ENCODE measurements at regions not wholly inside any gene's neighbourhood (a gene's known extent, or its start where the extent isn't known, plus 50 kb on each side); places are given as distances from the start of the nearest gene placed in this dataset.

DNA sequence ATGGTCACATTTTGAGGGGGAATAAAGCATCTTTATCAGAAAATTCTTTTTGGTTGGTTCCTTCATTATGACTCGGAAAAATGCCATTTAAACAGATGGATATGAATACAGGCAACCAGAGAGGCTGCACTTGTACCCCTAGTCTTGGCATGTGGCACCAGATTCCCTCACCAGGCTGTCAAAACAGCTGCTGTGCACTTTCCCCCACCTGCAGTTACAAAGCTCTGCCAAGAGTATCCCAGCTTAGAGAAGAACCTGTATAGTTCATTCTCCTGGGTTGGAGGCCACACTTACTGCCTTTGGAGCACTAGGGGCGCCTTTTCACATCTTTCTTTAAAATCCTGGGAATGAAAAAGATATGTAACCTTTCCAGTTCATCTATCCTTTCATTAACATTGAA is 190.3 kb downstream of the KIF2B start:
- no peak overlapping the region for H3K9ac ChIP-seq (ENCODE audit: low read depth in 1 of 2, low read length in 2 of 2)
- no peaks in the 10 kb centered on the region for H3K36me3 ChIP-seq (ENCODE audit: control insufficient read depth in 4 of 4, insufficient read depth in 3 of 4, low read depth in 1 of 4, low read length in 3 of 4)
- H3K4me3 ChIP-seq (ENCODE audit: low read depth in 1 of 3, low read length in 3 of 3) = no peak overlapping the region
- H3K9me3 ChIP-seq (ENCODE audit: control insufficient read depth in 4 of 4, low read length in 3 of 4) = no peaks in the 10 kb centered on the region
- H3K27me3 ChIP-seq (ENCODE audit: control insufficient read depth in 4 of 4, insufficient read depth in 4 of 4, low read length in 3 of 4) = peaks cover 0 to 3% (median 0%) of the 10 kb centered on the region in 4 donors
- TF ChIP-seq HNF4A (conservative IDR thresholded peaks at IDR 0.05) (no peak), TAF1 (conservative IDR thresholded peaks at IDR 0.05) (no peak), JUND (IDR thresholded peaks at IDR 0.05) (no peak), RAD21 (IDR thresholded peaks at IDR 0.05) (no peak), FOXA2 (IDR thresholded peaks at IDR 0.05) (no peak), NR2F2 (IDR thresholded peaks at IDR 0.05) (no peak)
- TF ChIP-seq, protein P1, sequence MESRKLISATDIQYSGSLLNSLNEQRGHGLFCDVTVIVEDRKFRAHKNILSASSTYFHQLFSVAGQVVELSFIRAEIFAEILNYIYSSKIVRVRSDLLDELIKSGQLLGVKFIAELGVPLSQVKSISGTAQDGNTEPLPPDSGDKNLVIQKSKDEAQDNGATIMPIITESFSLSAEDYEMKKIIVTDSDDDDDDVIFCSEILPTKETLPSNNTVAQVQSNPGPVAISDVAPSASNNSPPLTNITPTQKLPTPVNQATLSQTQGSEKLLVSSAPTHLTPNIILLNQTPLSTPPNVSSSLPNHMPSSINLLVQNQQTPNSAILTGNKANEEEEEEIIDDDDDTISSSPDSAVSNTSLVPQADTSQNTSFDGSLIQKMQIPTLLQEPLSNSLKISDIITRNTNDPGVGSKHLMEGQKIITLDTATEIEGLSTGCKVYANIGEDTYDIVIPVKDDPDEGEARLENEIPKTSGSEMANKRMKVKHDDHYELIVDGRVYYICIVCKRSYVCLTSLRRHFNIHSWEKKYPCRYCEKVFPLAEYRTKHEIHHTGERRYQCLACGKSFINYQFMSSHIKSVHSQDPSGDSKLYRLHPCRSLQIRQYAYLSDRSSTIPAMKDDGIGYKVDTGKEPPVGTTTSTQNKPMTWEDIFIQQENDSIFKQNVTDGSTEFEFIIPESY (IDR thresholded peaks at IDR 0.05) = no peak
- H3K4me1 ChIP-seq (ENCODE audit: control insufficient read depth in 4 of 4, insufficient read depth in 4 of 4, low read length in 3 of 4) = peaks cover 0 to 6% (median 2%) of the 10 kb centered on the region in 4 donors
- 72% methylated on average over 2 of the region's 2 CpGs for WGBS
- DNase-seq (ENCODE audit: low spot score) = no peak
- no peak overlapping the region for H3K27ac ChIP-seq (ENCODE audit: low read depth in 1 of 2, low read length in 2 of 2)

DNA sequence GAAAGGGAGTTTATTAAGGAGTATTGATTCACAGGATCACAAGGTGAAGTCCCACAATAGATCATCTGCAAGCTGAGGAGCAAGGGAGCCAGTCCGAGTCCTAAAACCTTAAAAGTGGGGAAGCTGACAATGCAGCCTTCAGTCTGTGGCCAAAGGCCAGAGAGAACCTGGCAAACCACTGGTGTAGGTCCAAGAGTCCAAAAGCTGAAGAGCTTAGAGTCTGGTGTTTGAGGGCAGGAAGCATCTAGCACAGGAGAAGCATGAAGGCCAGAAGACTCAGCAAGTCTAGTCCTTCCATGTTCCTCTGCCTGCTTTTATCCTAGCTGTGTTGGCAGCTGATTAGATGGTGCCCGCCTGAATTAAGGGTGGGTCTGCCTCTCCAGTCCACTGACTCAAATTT is 193.0 kb downstream of the KIF2B start:
- H3K9ac ChIP-seq (ENCODE audit: low read depth in 1 of 2, low read length in 2 of 2) = no peak overlapping the region
- DNase-seq (ENCODE audit: low spot score) = no peak
- 57% methylated on average over 2 of the region's 2 CpGs for WGBS

DNA sequence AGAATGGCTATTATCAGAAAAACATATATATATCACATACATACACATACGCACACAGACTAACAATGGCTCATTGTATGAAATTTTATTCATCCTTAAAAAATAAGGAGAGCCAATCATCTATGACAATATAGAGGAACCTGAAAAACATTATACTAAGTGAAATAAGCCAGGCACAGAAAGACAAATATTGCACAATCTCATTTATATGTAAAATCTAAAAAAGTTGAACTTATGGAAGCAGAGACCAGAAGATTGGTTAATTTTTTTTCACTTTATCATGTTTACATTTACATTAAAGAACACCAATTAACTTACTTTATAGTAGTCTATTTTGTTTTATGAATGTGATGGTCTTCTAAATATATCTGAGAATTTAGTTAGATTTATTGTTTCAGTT is 198.7 kb downstream of the KIF2B start:
- Histone ChIP-seq H3K27ac (ENCODE audit: low read depth in 1 of 2, low read length in 2 of 2) (no peak overlapping the region), H3K4me1 (ENCODE audit: control insufficient read depth in 4 of 4, insufficient read depth in 4 of 4, low read length in 3 of 4) (no peaks in the 10 kb centered on the region), H3K36me3 (ENCODE audit: control insufficient read depth in 4 of 4, insufficient read depth in 3 of 4, low read depth in 1 of 4, low read length in 3 of 4) (no peaks in the 10 kb centered on the region), H3K27me3 (ENCODE audit: control insufficient read depth in 4 of 4, insufficient read depth in 4 of 4, low read length in 3 of 4) (no peaks in the 10 kb centered on the region), H3K4me3 (ENCODE audit: low read depth in 1 of 3, low read length in 3 of 3) (no peak overlapping the region), H3K9me3 (ENCODE audit: control insufficient read depth in 4 of 4, low read length in 3 of 4) (no peaks in the 10 kb centered on the region), H3K9ac (ENCODE audit: low read depth in 1 of 2, low read length in 2 of 2) (no peak overlapping the region)
- TF ChIP-seq HNF4G (IDR thresholded peaks at IDR 0.05) (no peak), RAD21 (IDR thresholded peaks at IDR 0.05) (no peak), TAF1 (conservative IDR thresholded peaks at IDR 0.05) (no peak), EGR1 (IDR thresholded peaks at IDR 0.05; ENCODE audit: low read depth in 2 of 2) (no peak), GABPA (IDR thresholded peaks at IDR 0.05 in 1 of 2, conservative IDR thresholded peaks at IDR 0.05 in 1 of 2) (no peak), RXRA (IDR thresholded peaks at IDR 0.05) (no peak)
- TF ChIP-seq, protein P2, sequence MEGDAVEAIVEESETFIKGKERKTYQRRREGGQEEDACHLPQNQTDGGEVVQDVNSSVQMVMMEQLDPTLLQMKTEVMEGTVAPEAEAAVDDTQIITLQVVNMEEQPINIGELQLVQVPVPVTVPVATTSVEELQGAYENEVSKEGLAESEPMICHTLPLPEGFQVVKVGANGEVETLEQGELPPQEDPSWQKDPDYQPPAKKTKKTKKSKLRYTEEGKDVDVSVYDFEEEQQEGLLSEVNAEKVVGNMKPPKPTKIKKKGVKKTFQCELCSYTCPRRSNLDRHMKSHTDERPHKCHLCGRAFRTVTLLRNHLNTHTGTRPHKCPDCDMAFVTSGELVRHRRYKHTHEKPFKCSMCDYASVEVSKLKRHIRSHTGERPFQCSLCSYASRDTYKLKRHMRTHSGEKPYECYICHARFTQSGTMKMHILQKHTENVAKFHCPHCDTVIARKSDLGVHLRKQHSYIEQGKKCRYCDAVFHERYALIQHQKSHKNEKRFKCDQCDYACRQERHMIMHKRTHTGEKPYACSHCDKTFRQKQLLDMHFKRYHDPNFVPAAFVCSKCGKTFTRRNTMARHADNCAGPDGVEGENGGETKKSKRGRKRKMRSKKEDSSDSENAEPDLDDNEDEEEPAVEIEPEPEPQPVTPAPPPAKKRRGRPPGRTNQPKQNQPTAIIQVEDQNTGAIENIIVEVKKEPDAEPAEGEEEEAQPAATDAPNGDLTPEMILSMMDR (IDR thresholded peaks at IDR 0.05; ENCODE audit: low read depth, low read length, missing input control) = no peak
- TF ChIP-seq, protein P3, sequence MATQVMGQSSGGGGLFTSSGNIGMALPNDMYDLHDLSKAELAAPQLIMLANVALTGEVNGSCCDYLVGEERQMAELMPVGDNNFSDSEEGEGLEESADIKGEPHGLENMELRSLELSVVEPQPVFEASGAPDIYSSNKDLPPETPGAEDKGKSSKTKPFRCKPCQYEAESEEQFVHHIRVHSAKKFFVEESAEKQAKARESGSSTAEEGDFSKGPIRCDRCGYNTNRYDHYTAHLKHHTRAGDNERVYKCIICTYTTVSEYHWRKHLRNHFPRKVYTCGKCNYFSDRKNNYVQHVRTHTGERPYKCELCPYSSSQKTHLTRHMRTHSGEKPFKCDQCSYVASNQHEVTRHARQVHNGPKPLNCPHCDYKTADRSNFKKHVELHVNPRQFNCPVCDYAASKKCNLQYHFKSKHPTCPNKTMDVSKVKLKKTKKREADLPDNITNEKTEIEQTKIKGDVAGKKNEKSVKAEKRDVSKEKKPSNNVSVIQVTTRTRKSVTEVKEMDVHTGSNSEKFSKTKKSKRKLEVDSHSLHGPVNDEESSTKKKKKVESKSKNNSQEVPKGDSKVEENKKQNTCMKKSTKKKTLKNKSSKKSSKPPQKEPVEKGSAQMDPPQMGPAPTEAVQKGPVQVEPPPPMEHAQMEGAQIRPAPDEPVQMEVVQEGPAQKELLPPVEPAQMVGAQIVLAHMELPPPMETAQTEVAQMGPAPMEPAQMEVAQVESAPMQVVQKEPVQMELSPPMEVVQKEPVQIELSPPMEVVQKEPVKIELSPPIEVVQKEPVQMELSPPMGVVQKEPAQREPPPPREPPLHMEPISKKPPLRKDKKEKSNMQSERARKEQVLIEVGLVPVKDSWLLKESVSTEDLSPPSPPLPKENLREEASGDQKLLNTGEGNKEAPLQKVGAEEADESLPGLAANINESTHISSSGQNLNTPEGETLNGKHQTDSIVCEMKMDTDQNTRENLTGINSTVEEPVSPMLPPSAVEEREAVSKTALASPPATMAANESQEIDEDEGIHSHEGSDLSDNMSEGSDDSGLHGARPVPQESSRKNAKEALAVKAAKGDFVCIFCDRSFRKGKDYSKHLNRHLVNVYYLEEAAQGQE (IDR thresholded peaks at IDR 0.05) = no peak
- TF ChIP-seq, protein P4, sequence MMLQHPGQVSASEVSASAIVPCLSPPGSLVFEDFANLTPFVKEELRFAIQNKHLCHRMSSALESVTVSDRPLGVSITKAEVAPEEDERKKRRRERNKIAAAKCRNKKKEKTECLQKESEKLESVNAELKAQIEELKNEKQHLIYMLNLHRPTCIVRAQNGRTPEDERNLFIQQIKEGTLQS (IDR thresholded peaks at IDR 0.05) = no peak
- 94% methylated on average over 1 of the region's 1 CpG for WGBS
- DNase-seq (ENCODE audit: low spot score) = no peak

More for the DNA sequence above, 193.0 kb downstream of the KIF2B start:
- no peak for TF ChIP-seq HNF4G (IDR thresholded peaks at IDR 0.05)
- TF ChIP-seq RAD21 (IDR thresholded peaks at IDR 0.05) = no peak
- no peak for TF ChIP-seq NR2F2 (IDR thresholded peaks at IDR 0.05)
- TF ChIP-seq RXRA (IDR thresholded peaks at IDR 0.05) = no peak
- peak; percentile 57 to 60 for TF ChIP-seq HNF4A (conservative IDR thresholded peaks at IDR 0.05)
- TF ChIP-seq JUND (IDR thresholded peaks at IDR 0.05) = no peak
- TF ChIP-seq GABPA (IDR thresholded peaks at IDR 0.05 in 1 of 2, conservative IDR thresholded peaks at IDR 0.05 in 1 of 2) = no peak
- Histone ChIP-seq H3K27ac (ENCODE audit: low read depth in 1 of 2, low read length in 2 of 2) (no peak overlapping the region), H3K9me3 (ENCODE audit: control insufficient read depth in 4 of 4, low read length in 3 of 4) (no peaks in the 10 kb centered on the region), H3K4me1 (ENCODE audit: control insufficient read depth in 4 of 4, insufficient read depth in 4 of 4, low read length in 3 of 4) (peaks cover 0 to 6% (median 2%) of the 10 kb centered on the region in 4 donors), H3K4me3 (ENCODE audit: low read depth in 1 of 3, low read length in 3 of 3) (no peak overlapping the region), H3K36me3 (ENCODE audit: control insufficient read depth in 4 of 4, insufficient read depth in 3 of 4, low read depth in 1 of 4, low read length in 3 of 4) (no peaks in the 10 kb centered on the region), H3K27me3 (ENCODE audit: control insufficient read depth in 4 of 4, insufficient read depth in 4 of 4, low read length in 3 of 4) (no peaks in the 10 kb centered on the region)

Measured in liver (tissue), 8 donors.